ENCODE measurements at regions not wholly inside any gene's neighbourhood (a gene's known extent, or its start where the extent isn't known, plus 50 kb on each side); places are given as distances from the start of the nearest gene placed in this dataset.

- H3K4me1 ChIP-seq (ENCODE audit: insufficient read depth): no peaks in the 10 kb centered on the region
- no peak overlapping the region for H3K4me3 ChIP-seq (ENCODE audit: low read depth, low read length)
- no peak overlapping the region for H3K27ac ChIP-seq (ENCODE audit: low read depth)
- no peak for DNase-seq (ENCODE audit: extremely low spot score)
- H3K36me3 ChIP-seq (ENCODE audit: insufficient read depth): no peaks in the 10 kb centered on the region
Measured at GRCh38 chr20:7090001-7090400, 322.5 kb downstream of the BMP2 start.

DNA sequence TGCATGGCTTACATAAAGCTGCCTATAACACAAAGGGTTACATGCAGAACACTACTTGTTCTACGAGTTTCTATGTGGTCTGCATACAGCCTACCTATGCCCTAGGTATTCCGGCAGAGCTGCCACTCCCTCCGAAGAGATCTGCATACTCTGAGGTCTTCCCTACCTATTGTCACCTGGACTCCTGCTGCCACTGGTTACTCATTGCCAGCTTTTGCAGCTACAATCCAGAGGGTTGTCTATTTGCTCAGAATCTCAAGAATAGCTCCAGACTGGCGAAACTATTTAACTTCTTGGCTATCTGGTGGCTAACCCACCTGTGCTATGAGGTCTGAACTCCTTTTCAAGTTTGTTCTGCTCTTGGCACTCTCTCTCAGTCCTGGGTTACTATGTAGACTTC lies 323.3 kb downstream of the BMP2 start:
- 59% methylated on average over 4 of the region's 4 CpGs for WGBS
- no peak for DNase-seq (ENCODE audit: extremely low spot score)
- H3K36me3 ChIP-seq (ENCODE audit: insufficient read depth): no peaks in the 10 kb centered on the region
- no peaks in the 10 kb centered on the region for H3K4me1 ChIP-seq (ENCODE audit: insufficient read depth)
- no peak overlapping the region for H3K27ac ChIP-seq (ENCODE audit: low read depth)
- no peak overlapping the region for H3K4me3 ChIP-seq (ENCODE audit: low read depth, low read length)

- no peak for DNase-seq (ENCODE audit: extremely low spot score)
- no peaks in the 10 kb centered on the region for H3K4me1 ChIP-seq (ENCODE audit: insufficient read depth)
- WGBS: 85% methylated on average over 4 of the region's 4 CpGs
- no peaks in the 10 kb centered on the region for H3K36me3 ChIP-seq (ENCODE audit: insufficient read depth)
- no peak overlapping the region for H3K27ac ChIP-seq (ENCODE audit: low read depth)
- H3K4me3 ChIP-seq (ENCODE audit: low read depth, low read length): no peak overlapping the region
Measured at GRCh38 chr20:7091655-7092054, 324.2 kb downstream of the BMP2 start.

DNA sequence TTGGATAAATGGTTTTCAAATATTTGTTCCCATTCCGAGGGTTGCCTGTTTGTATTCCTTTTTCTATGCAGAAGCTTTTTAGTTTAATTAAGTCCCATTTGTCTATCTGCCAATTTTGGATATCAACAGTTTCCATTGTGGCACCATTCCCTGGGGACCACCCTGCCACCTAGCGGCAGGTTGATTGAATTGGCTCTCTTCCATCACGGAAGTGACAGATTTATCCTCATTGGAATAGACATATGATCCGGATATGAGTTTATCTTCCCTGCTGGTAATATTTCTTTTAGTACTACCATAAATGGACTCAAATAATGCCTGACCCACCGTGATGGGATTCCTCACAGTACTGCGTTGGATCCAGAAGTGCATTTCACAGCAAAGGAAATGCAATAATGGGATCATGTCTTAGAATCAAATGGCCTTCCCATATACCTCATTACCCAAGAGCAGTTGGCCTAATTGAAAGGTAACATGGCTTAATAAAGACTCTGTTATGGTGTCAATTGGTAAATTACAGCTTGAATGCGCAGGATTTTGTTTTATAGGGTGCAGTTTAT lies 327.0 kb downstream of the BMP2 start:
- WGBS: 31% methylated on average over 7 of the region's 7 CpGs
- H3K36me3 ChIP-seq (ENCODE audit: insufficient read depth): no peaks in the 10 kb centered on the region

DNA sequence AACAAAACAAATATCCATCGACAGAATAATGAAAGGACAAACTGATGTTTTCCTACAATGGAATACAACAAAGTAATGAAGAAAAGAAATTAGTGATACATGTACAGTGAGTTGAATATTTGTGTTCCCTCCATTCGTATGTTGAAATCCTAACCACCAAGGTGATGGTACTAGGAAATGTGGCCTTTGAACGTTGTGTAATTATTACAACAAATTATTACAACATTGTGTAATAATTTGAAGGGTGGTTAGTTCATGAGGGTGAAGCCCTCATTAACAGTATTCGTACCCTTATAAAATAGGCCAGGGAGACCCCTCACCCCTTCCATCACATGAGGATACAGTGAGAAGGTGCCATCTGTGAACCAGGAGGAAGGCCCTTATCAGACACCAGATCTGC lies 339.4 kb downstream of the BMP2 start:
- 90% methylated on average over 4 of the region's 4 CpGs for WGBS
- Histone ChIP-seq H3K4me1 (ENCODE audit: insufficient read depth) (no peaks in the 10 kb centered on the region), H3K27ac (ENCODE audit: low read depth) (no peak overlapping the region), H3K36me3 (ENCODE audit: insufficient read depth) (no peaks in the 10 kb centered on the region), H3K4me3 (ENCODE audit: low read depth, low read length) (no peak overlapping the region)
- no peak for DNase-seq (ENCODE audit: extremely low spot score)

More for the DNA sequence above, 327.0 kb downstream of the BMP2 start:
- no peak overlapping the region for H3K27ac ChIP-seq (ENCODE audit: low read depth)
- H3K4me1 ChIP-seq (ENCODE audit: insufficient read depth): no peaks in the 10 kb centered on the region
- no peak for DNase-seq (ENCODE audit: extremely low spot score)
- H3K4me3 ChIP-seq (ENCODE audit: low read depth, low read length): no peak overlapping the region

GRCh38 chr20:7108929-7109328 lies 341.4 kb downstream of the BMP2 start:
- Histone ChIP-seq H3K36me3 (ENCODE audit: insufficient read depth) (no peaks in the 10 kb centered on the region), H3K4me1 (ENCODE audit: insufficient read depth) (no peaks in the 10 kb centered on the region), H3K4me3 (ENCODE audit: low read depth, low read length) (no peak overlapping the region), H3K27ac (ENCODE audit: low read depth) (no peak overlapping the region)
- 43% methylated on average over 2 of the region's 2 CpGs for WGBS
- no peak for DNase-seq (ENCODE audit: extremely low spot score)

- Histone ChIP-seq H3K4me1 (ENCODE audit: insufficient read depth) (no peaks in the 10 kb centered on the region), H3K4me3 (ENCODE audit: low read depth, low read length) (no peak overlapping the region), H3K36me3 (ENCODE audit: insufficient read depth) (no peaks in the 10 kb centered on the region), H3K27ac (ENCODE audit: low read depth) (no peak overlapping the region)
- 43% methylated on average over 14 of the region's 14 CpGs for WGBS
- DNase-seq (ENCODE audit: extremely low spot score): no peak
Measured at GRCh38 chr20:7113577-7114466, 346.3 kb downstream of the BMP2 start.

GRCh38 chr20:7123457-7123856 lies 356.0 kb downstream of the BMP2 start:
- WGBS: 88% methylated on average over 2 of the region's 2 CpGs
- no peak for DNase-seq (ENCODE audit: extremely low spot score)
- no peaks in the 10 kb centered on the region for H3K4me1 ChIP-seq (ENCODE audit: insufficient read depth)
- H3K27ac ChIP-seq (ENCODE audit: low read depth): no peak overlapping the region
- H3K4me3 ChIP-seq (ENCODE audit: low read depth, low read length): no peak overlapping the region
- no peaks in the 10 kb centered on the region for H3K36me3 ChIP-seq (ENCODE audit: insufficient read depth)

GRCh38 chr20:7124120-7124519 lies 356.6 kb downstream of the BMP2 start:
- no peak overlapping the region for H3K4me3 ChIP-seq (ENCODE audit: low read depth, low read length)
- no peaks in the 10 kb centered on the region for H3K36me3 ChIP-seq (ENCODE audit: insufficient read depth)
- H3K27ac ChIP-seq (ENCODE audit: low read depth): no peak overlapping the region

GRCh38 chr20:7136886-7137285 lies 369.4 kb downstream of the BMP2 start:
- Histone ChIP-seq H3K27ac (ENCODE audit: low read depth) (no peak overlapping the region), H3K4me1 (ENCODE audit: insufficient read depth) (no peaks in the 10 kb centered on the region), H3K4me3 (ENCODE audit: low read depth, low read length) (no peak overlapping the region), H3K36me3 (ENCODE audit: insufficient read depth) (no peaks in the 10 kb centered on the region)
- no peak for DNase-seq (ENCODE audit: extremely low spot score)
- WGBS: 94% methylated on average over 1 of the region's 1 CpG

More at GRCh38 chr20:7124120-7124519, 356.6 kb downstream of the BMP2 start:
- WGBS: 68% methylated on average over 3 of the region's 3 CpGs
- DNase-seq (ENCODE audit: extremely low spot score): no peak
- no peaks in the 10 kb centered on the region for H3K4me1 ChIP-seq (ENCODE audit: insufficient read depth)

GRCh38 chr20:7137395-7138151 lies 370.1 kb downstream of the BMP2 start:
- WGBS: 72% methylated on average over 4 of the region's 4 CpGs
- no peak for DNase-seq (ENCODE audit: extremely low spot score)
- Histone ChIP-seq H3K4me1 (ENCODE audit: insufficient read depth) (no peaks in the 10 kb centered on the region), H3K4me3 (ENCODE audit: low read depth, low read length) (no peak overlapping the region), H3K36me3 (ENCODE audit: insufficient read depth) (no peaks in the 10 kb centered on the region), H3K27ac (ENCODE audit: low read depth) (no peak overlapping the region)

GRCh38 chr20:7144464-7144863 lies 377.0 kb downstream of the BMP2 start:
- Histone ChIP-seq H3K4me3 (ENCODE audit: low read depth, low read length) (no peak overlapping the region), H3K36me3 (ENCODE audit: insufficient read depth) (no peaks in the 10 kb centered on the region), H3K27ac (ENCODE audit: low read depth) (no peak overlapping the region), H3K4me1 (ENCODE audit: insufficient read depth) (no peaks in the 10 kb centered on the region)
- no peak for DNase-seq (ENCODE audit: extremely low spot score)
- 62% methylated on average over 2 of the region's 2 CpGs for WGBS

DNA sequence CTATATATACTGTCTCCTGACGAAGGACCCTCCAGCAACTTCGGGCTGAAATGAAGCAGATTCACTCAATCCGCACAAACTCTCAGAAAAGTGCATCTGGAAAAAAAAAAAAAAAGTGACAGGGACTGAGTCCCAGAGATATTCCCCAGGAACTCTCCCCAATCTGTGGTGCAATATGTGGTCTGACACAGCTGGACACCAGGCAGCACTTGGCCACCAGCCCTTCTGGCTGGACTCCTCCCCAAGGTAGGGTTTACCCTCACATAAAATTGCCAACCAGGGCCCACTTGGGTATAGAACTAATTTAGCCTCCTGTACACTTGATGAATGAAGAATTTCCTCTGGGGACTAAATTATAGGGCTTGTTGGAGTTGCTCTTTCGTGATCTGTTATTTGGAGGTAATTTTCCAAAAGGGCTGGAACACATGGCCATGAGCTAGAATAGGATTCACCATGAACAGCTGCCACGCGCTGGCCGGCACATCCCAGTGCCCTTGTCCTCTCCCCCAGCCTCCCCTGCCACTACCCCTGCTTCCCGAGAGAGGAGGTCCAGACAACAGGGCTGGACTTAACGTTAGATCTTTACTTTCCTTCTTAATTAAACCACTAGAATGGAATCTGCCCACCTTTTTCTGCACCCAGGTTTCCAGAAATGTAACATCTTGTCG lies 379.2 kb downstream of the BMP2 start:
- WGBS: 71% methylated on average over 10 of the region's 10 CpGs
- no peak for DNase-seq (ENCODE audit: extremely low spot score)
- no peaks in the 10 kb centered on the region for H3K36me3 ChIP-seq (ENCODE audit: insufficient read depth)
- no peaks in the 10 kb centered on the region for H3K4me1 ChIP-seq (ENCODE audit: insufficient read depth)
- no peak overlapping the region for H3K4me3 ChIP-seq (ENCODE audit: low read depth, low read length)
- no peak overlapping the region for H3K27ac ChIP-seq (ENCODE audit: low read depth)

All from urinary bladder (tissue), 3 donors.